Mucosa of rectum (tissue), 2 donors: ENCODE measurements at regions not wholly inside any gene's neighbourhood (a gene's known extent, or its start where the extent isn't known, plus 50 kb on each side); places are given as distances from the start of the nearest gene placed in this dataset.

Experiments used
- H3K27ac ChIP-seq, 2 donors: one replicate each; pipeline ENCODE4 v1.7.0; 2013; ENCODE audit warnings: inconsistent platforms in 2 of 2, low read depth in 2 of 2, low read length in 2 of 2
- H3K27me3 ChIP-seq, 2 donors: one replicate each; pipeline ENCODE4 v1.7.0; 2013; ENCODE audit warnings: low read length in 2 of 2; ENCODE audit not compliant: control insufficient read depth in 2 of 2, insufficient read depth in 2 of 2
- H3K36me3 ChIP-seq, 2 donors: one replicate each; pipeline ENCODE4 v1.7.0; 2013; ENCODE audit warnings: low read length in 2 of 2; ENCODE audit not compliant: control insufficient read depth in 2 of 2, insufficient read depth in 2 of 2
- H3K4me1 ChIP-seq, 2 donors: one replicate each; pipeline ENCODE4 v1.7.0; 2013; ENCODE audit warnings: low read length in 2 of 2, mild to moderate bottlenecking in 1 of 2; ENCODE audit not compliant: control insufficient read depth in 2 of 2, insufficient read depth in 2 of 2
- H3K4me3 ChIP-seq, 2 donors: one replicate each; pipeline ENCODE4 v1.7.0; 2013; ENCODE audit warnings: low read length in 2 of 2
- H3K9ac ChIP-seq, 2 donors: one replicate each; pipeline ENCODE4 v1.7.0; 2013; ENCODE audit warnings: low read length in 2 of 2, low read depth in 1 of 2, mild to moderate bottlenecking in 1 of 2
- H3K9me3 ChIP-seq, 2 donors: one replicate each; pipeline ENCODE4 v1.7.0; 2013; ENCODE audit warnings: low read length in 2 of 2; ENCODE audit not compliant: control insufficient read depth in 2 of 2
- donor health status: healthy.
- donor health status: Normal muscosa, but diverticular disease.

DNA sequence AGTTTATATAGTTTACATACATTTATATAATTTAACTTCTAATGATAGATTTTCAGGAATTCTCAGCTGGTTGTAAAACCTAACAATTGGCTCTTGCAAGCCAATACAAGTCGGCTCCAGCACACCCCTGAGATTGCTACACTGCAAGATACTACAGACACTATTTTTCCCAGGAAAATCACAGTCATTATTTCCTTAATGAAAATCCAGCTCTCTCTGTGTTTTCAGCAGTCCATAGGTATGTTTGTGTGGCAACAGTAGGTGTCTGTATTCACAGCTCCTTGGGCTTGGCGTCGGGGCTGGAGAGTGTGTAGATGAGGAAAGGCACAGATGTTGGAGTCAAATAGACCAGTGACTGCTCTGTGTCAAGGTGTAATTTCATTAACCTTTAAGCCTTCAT, 78.7 kb upstream of the SPTBN1 start:
- Histone ChIP-seq H3K4me1 (no peaks in the 10 kb centered on the region), H3K9ac (no peak overlapping the region)

DNA sequence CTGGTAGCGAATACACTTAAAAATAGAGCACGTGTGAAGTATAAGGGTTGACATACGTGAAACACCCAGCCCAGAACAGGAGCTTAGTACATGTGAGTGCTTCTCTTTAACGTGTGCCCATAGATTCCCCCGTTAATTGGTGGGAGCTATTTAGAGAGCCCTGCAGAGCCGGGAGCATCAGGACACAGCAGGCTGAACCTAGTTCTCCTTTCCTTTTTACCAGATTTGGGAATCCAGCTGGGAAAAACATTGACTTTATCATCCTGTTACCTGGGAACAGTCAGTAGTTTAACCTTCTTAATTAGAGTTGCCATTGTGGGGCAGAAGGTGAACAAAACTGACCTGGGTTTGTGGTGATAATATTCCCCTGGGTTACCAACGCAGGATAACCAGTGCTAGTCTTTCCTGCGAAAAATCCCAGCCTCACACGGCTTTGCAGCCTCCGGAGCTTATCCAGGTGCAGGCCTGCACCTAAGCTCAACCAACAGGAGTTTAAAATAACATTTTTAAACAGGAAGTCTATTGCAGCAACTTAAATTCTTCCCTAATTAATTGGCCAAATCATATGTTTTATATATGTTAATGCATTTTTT, 78.1 kb upstream of the SPTBN1 start:
- no peaks in the 10 kb centered on the region for H3K27me3 ChIP-seq
- no peak overlapping the region for H3K27ac ChIP-seq
- no peaks in the 10 kb centered on the region for H3K4me1 ChIP-seq
- no peak overlapping the region for H3K9ac ChIP-seq
- no peaks in the 10 kb centered on the region for H3K9me3 ChIP-seq
- H3K36me3 ChIP-seq: no peaks in the 10 kb centered on the region
- no peak overlapping the region for H3K4me3 ChIP-seq

More for the DNA sequence above, 78.7 kb upstream of the SPTBN1 start:
- no peak overlapping the region for H3K4me3 ChIP-seq
- no peaks in the 10 kb centered on the region for H3K9me3 ChIP-seq
- no peaks in the 10 kb centered on the region for H3K36me3 ChIP-seq
- H3K27ac ChIP-seq: no peak overlapping the region
- no peaks in the 10 kb centered on the region for H3K27me3 ChIP-seq

DNA sequence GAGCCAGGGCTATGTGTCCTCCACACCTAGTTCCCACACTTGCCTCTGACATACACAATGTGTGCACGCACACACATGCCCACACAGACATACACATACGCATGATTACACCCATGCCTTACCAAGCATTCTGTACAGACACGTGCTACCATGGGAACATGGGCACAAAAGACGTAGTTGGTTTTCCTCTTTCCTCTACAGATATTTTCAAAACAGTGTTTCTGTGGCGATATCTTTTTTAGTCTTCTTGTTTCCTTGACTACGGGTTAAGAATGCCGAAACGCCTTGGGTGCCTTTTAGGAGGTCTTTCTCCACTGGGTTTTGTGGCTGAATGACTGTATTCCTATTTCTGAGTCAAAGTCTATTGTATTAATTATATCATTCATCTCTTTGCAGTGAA, 75.5 kb upstream of the SPTBN1 start:
- H3K9ac ChIP-seq: no peak overlapping the region
- H3K27ac ChIP-seq: no peak overlapping the region
- H3K4me1 ChIP-seq: no peaks in the 10 kb centered on the region
- H3K27me3 ChIP-seq: no peaks in the 10 kb centered on the region
- no peak overlapping the region for H3K4me3 ChIP-seq
- no peaks in the 10 kb centered on the region for H3K36me3 ChIP-seq
- no peaks in the 10 kb centered on the region for H3K9me3 ChIP-seq

DNA sequence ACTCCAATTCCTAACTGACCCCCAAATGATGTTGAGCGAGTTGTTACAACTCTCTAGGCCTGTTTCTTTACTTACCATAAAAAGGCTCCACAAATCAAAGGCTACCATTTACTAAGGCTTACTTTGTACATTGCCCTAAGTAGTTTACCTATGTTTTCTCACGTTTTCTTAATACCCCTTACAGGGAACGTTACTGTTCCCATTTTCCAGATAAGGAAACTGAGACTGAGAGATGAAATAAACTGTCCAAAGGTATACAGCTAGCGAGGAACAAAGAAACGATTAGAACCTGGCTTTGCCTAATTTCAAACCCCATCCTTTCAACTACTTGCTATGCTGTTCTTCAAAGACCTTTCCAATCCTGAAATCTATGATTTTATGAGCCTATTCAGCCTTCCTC, 74.8 kb upstream of the SPTBN1 start:
- no peak overlapping the region for H3K27ac ChIP-seq
- no peaks in the 10 kb centered on the region for H3K9me3 ChIP-seq
- no peaks in the 10 kb centered on the region for H3K4me1 ChIP-seq
- no peaks in the 10 kb centered on the region for H3K36me3 ChIP-seq
- H3K9ac ChIP-seq: no peak overlapping the region
- no peaks in the 10 kb centered on the region for H3K27me3 ChIP-seq
- H3K4me3 ChIP-seq: no peak overlapping the region

DNA sequence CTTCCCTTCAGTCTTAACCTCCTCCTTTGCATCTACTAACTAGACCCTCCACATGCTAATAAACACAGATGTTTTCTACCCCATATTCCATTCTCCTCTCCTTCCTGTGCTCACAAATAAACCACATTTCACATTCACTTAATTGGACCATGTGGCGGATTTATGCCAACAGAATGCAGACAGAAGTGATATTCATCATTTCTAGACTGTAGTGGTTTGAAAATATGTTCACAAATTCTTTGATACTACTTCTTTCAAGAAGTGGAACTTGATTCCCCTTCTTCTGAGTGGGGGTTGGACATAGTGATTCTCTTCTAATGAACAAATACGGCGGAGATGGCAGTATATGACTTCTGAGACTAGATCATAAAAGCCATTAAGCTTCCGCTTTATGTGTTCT, 73.5 kb upstream of the SPTBN1 start:
- no peaks in the 10 kb centered on the region for H3K9me3 ChIP-seq
- H3K36me3 ChIP-seq: no peaks in the 10 kb centered on the region
- no peak overlapping the region for H3K27ac ChIP-seq
- H3K27me3 ChIP-seq: no peaks in the 10 kb centered on the region
- no peak overlapping the region for H3K9ac ChIP-seq
- H3K4me3 ChIP-seq: no peak overlapping the region
- H3K4me1 ChIP-seq: no peaks in the 10 kb centered on the region

DNA sequence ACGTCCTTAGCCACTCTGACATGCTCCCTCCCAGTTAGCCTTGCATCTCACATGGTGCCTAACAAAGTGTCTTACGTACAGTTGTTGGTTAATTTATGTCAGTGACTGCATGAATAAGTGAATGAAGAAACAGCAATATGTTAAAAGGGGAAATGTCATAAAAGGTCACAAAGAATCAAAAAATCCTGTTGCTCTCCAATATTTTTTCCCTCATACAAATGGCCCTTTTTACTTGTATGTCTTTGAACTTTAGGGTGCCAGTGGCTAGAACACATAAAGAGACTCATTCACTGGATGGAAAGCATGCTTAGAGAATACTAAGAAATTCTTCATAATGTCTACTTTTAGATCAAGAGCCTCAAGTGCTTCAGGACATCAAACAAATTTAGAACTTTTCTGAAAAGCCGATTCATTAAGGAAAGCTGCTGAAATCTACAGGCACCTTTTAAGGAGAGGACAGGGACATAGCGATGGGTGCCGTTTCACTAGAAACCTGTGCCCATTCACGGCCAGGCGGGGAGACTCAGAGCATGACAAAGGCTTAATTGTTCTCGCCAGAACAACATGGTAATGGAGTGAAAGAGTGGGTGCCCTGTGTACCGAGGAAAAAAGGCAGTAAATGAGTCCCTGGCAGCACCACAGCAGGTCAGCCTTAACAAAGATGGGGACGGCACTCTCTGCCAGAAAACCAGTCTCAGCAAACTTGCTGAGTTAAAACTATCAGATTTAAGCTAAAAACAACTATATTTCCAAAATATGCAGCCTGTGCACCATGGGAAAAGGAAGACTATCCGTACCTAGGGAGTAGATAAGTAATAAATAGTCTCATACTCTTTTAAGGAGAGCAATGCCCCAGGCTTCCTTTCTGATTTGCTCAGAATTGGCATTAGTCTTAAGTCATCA, 71.6 kb upstream of the SPTBN1 start:
- Histone ChIP-seq H3K27ac (no peak overlapping the region), H3K9ac (no peak overlapping the region), H3K9me3 (no peaks in the 10 kb centered on the region), H3K4me1 (peaks cover 0 to 2% of the 10 kb centered on the region in 2 donors), H3K4me3 (no peak overlapping the region), H3K36me3 (no peaks in the 10 kb centered on the region), H3K27me3 (no peaks in the 10 kb centered on the region)

DNA sequence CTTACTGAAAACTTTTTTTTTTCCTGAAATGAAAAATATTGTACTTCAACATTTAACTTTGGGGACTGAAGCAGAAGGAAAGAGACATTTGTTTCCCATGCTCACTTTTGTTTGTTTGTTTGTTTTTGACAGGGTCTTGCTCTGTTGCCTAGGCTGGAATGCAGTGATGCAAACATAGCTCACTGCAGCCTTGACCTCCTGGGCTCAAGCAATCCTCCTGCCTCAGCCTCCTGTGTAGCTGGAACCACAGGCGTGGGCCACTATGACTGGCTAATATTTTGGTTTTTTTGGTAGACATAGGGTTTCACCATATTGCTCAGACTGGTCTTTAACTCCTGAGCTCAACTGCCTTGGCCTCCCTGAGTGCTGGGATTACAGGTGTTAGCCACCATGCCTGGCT, 70.9 kb upstream of the SPTBN1 start:
- H3K9ac ChIP-seq: no peak overlapping the region
- H3K4me1 ChIP-seq: peaks cover 0 to 2% of the 10 kb centered on the region in 2 donors
- H3K36me3 ChIP-seq: no peaks in the 10 kb centered on the region
- no peaks in the 10 kb centered on the region for H3K27me3 ChIP-seq
- H3K4me3 ChIP-seq: no peak overlapping the region
- no peaks in the 10 kb centered on the region for H3K9me3 ChIP-seq
- H3K27ac ChIP-seq: no peak overlapping the region

DNA sequence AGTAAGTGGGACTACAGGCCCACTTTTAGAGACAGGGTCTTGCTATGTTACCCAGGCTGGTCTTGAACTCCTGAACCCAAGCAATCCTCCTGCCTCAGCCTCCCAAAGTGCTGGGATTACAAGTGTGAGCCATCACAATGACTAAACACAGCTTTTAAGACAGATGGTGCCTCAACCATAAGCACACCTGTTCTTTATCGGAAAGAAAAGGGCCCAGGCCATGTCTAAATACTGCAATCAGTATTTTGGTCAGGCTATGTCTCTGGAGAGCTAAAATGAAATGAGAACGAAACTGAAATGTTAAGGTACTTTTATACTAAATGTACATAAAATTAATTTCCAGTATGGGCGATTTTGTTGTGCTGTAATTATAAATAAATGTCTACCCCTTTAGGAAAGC, 69.5 kb upstream of the SPTBN1 start:
- H3K4me1 ChIP-seq: peaks cover 0 to 2% of the 10 kb centered on the region in 2 donors
- H3K27ac ChIP-seq: no peak overlapping the region
- no peaks in the 10 kb centered on the region for H3K27me3 ChIP-seq
- no peaks in the 10 kb centered on the region for H3K36me3 ChIP-seq
- H3K9me3 ChIP-seq: no peaks in the 10 kb centered on the region
- no peak overlapping the region for H3K4me3 ChIP-seq
- H3K9ac ChIP-seq: no peak overlapping the region

DNA sequence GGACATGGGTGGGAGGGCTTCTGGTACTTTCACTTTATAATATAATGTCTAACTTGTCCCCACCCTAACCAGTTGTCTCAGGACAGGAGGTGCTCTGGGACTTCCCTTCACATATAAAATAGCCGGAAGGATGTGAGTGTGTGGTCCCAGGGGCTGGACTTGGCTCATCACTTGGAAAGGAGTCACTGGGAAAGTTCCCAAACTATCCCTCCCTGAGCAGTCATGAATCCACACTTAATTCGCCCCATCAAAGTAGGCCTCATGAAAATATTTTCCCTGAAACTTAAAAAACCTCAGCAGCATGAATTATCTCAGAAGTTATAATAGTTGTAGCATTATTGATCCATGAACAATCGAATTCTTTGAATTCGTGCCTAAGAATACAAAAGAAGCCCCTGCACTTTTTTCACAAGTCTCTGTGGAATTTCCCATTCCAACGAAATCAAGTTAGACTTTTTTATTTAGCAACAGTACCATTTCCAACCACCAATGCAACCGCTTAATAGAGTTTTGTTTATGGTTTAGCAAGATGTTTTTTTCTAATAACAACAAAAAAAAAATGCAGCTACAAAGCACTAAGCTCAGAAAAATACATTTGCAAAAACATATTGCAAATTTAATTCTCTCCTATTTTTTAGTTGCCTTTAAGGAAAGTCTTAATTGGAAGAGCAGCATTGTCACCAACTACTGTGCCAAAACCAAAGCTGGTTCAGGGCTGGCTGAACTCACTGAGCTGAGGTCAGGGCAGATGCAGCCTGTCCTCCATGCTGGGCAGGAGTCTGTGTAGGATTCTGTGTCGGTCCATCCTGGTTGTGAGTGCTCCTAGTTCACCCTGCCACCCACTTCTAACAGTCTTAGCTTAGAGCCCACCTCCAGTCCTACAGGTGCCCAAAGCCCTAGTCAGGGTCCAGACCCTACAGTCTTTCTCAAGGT, 68.8 kb upstream of the SPTBN1 start:
- Histone ChIP-seq H3K27ac (peak overlapping the region in 1 of 2 donors; percentile 27), H3K4me3 (no peak overlapping the region), H3K36me3 (no peaks in the 10 kb centered on the region), H3K9me3 (no peaks in the 10 kb centered on the region), H3K4me1 (peaks cover 0 to 2% of the 10 kb centered on the region in 2 donors), H3K27me3 (no peaks in the 10 kb centered on the region), H3K9ac (no peak overlapping the region)

DNA sequence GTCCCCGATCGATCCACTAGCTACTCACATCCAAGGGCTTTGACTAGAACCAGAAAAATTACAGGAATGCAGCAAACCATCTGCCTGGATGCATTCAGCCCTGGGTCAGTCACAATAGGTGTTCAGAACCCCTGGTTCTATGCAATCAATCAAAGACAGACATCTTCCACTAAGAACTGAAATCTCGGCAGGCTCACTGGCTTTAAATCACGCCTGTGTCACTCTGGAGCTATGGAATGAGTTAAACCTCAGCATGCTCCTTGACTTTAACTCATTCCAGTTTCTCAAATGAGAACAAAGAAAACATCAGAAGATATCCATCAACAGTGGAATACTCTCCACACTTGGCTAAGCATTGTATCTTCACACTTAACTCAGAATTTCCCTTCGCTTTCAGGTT, 68.1 kb upstream of the SPTBN1 start:
- no peak overlapping the region for H3K4me3 ChIP-seq
- no peaks in the 10 kb centered on the region for H3K27me3 ChIP-seq
- H3K9me3 ChIP-seq: no peaks in the 10 kb centered on the region
- H3K9ac ChIP-seq: no peak overlapping the region
- peaks cover 0 to 2% of the 10 kb centered on the region in 2 donors for H3K4me1 ChIP-seq
- no peaks in the 10 kb centered on the region for H3K36me3 ChIP-seq
- H3K27ac ChIP-seq: no peak overlapping the region
